ENCODE measurements at regions not wholly inside any gene's neighbourhood (a gene's known extent, or its start where the extent isn't known, plus 50 kb on each side); places are given as distances from the start of the nearest gene placed in this dataset.

DNA sequence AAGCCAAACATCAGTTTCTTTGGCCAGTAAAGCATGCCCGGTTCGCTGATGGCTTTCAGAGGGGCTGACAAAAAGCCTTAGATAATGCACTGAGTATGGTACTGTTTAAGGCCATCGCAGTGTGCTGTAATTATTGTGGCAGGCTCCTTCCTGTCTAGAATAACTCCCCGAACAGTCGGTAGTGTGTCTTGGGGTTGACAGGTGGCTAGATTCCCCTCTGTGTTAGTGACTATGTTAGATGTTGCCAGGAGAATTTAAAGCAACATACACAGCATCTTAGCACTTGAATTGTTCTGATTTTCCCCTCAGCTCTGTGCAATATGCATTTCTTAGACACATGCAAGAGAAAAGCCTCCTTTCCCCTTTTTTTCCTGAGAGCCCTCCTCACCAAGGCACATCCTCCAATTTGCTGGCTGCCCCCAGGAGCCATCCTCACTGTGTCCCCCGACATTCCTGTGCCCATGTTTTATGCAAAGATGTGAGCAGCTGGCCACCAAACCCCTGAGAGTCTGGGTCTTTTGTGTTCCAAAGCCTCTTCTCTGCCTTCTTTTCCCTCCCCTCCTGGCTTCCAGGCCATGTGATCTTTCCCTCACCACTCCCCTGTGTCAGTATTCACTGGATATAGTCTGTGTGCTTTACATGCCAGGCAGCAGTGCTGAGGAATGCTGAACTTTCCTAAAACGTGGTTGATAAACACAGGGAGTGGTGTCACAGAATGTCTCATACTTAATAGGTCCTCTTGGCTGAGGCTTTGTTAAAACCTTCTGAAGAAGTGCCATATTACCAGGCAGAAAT, 331.5 kb downstream of the HRH4 start:
- no peak overlapping the region for H3K4me3 Mint-ChIP-seq

DNA sequence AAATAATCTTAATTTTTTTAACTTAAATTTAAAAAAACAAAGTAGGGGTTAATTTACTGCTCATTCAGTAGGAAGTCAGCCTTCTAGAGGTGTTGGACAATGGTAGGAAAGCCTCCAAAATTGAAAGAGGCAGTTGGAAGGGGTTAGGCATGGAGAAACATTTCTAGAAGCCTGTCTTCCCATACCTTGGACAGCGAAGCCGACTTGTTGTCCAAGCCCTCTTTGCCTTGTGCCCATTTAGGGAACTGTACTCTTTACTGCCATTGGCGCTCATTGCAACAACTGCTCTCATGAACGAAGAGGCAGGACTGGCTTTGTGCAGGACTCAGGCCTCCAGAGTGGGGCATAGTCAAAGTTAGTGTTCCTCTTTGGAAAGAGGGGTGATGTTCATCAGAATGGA, 333.3 kb downstream of the HRH4 start:
- Mint-ChIP-seq H3K9me3 (peaks cover 2% of the 10 kb centered on the region), H3K36me3 (ENCODE audit: low read depth) (peaks cover 4% of the 10 kb centered on the region), H3K27me3 (ENCODE audit: low read depth) (no peaks in the 10 kb centered on the region), H3K4me3 (no peak overlapping the region), H3K4me1 (peaks cover 13% of the 10 kb centered on the region), H3K27ac (ENCODE audit: unreplicated experiment) (peak overlapping the region; percentile 20)
- no peak for TF ChIP-seq CTCF (conservative IDR thresholded peaks at IDR 0.05)
- no peak for DNase-seq (ENCODE audit: low read depth, low spot score)

More for the DNA sequence above, 331.5 kb downstream of the HRH4 start:
- H3K9me3 Mint-ChIP-seq: peaks cover 2% of the 10 kb centered on the region
- peak overlapping the region; percentile 48 for H3K27ac Mint-ChIP-seq (ENCODE audit: unreplicated experiment)
- peaks cover 4% of the 10 kb centered on the region for H3K36me3 Mint-ChIP-seq (ENCODE audit: low read depth)
- H3K4me1 Mint-ChIP-seq: peaks cover 11% of the 10 kb centered on the region
- no peaks in the 10 kb centered on the region for H3K27me3 Mint-ChIP-seq (ENCODE audit: low read depth)
- no peak for TF ChIP-seq CTCF (conservative IDR thresholded peaks at IDR 0.05)
- no peak for DNase-seq (ENCODE audit: low read depth, low spot score)

DNA sequence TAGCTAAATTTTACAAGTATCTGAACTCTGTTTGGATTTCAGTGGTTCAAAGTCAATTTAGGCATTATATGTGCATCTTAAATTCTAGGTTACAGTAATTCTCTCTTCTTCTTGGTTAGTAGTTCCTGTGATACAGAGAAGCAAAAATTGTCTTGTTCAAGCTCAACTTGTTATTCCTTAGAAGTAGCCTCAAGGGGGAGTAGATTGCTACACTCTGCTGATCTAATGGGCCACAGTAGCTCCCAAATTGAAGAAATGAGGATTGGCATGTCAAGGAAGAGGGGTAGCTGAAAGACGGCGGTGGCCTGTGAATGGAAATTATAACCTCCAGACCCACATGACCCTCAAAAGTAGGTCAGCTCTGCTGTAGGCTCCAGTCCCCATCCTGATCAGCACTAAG, 334.7 kb downstream of the HRH4 start:
- no peaks in the 10 kb centered on the region for H3K27me3 Mint-ChIP-seq (ENCODE audit: low read depth)
- no peak for TF ChIP-seq CTCF (conservative IDR thresholded peaks at IDR 0.05)
- no peak overlapping the region for H3K4me3 Mint-ChIP-seq
- peaks cover 24% of the 10 kb centered on the region for H3K4me1 Mint-ChIP-seq
- no peak overlapping the region for H3K27ac Mint-ChIP-seq (ENCODE audit: unreplicated experiment)
- no peak for DNase-seq (ENCODE audit: low read depth, low spot score)
- H3K9me3 Mint-ChIP-seq: peaks cover 2% of the 10 kb centered on the region
- H3K36me3 Mint-ChIP-seq (ENCODE audit: low read depth): peaks cover 2% of the 10 kb centered on the region

GRCh38 chr18:24797981-24798380, 337.5 kb downstream of the HRH4 start:
- Mint-ChIP-seq H3K4me3 (no peak overlapping the region), H3K27ac (ENCODE audit: unreplicated experiment) (no peak overlapping the region), H3K27me3 (ENCODE audit: low read depth) (no peaks in the 10 kb centered on the region), H3K36me3 (ENCODE audit: low read depth) (no peaks in the 10 kb centered on the region), H3K9me3 (peaks cover 2% of the 10 kb centered on the region), H3K4me1 (peaks cover 13% of the 10 kb centered on the region)
- TF ChIP-seq CTCF (conservative IDR thresholded peaks at IDR 0.05): no peak
- no peak for DNase-seq (ENCODE audit: low read depth, low spot score)

DNA sequence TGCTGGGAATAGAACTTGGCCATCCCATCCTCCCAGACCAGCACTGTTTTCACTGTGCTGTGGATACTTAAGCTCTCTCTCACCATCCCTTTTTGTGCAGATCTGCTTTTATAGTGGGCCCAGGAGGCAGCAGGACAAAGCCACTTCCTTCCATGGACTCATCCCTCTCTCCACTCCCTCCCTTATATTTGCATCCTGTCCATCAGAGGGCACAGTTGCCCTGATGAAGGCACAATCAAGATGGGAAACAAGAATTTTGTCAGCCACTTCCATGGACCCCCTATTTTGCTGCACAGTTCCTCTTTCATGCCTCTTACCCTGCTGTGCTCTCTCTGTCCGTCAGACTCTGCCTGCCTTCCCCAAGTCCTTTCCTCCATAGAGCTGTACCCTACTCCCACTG, 338.7 kb downstream of the HRH4 start:
- no peaks in the 10 kb centered on the region for H3K36me3 Mint-ChIP-seq (ENCODE audit: low read depth)
- H3K9me3 Mint-ChIP-seq: peaks cover 2% of the 10 kb centered on the region
- H3K27me3 Mint-ChIP-seq (ENCODE audit: low read depth): no peaks in the 10 kb centered on the region
- TF ChIP-seq CTCF (conservative IDR thresholded peaks at IDR 0.05): peak; percentile 13
- no peak for DNase-seq (ENCODE audit: low read depth, low spot score)
- peaks cover 13% of the 10 kb centered on the region for H3K4me1 Mint-ChIP-seq
- no peak overlapping the region for H3K4me3 Mint-ChIP-seq
- H3K27ac Mint-ChIP-seq (ENCODE audit: unreplicated experiment): peak overlapping the region; percentile 7

All from neural crest cell (in vitro differentiated cells).